DOHH2 (cell line): ENCODE measurements at regions not wholly inside any gene's neighbourhood (a gene's known extent, or its start where the extent isn't known, plus 50 kb on each side); places are given as distances from the start of the nearest gene placed in this dataset.

Experiments used
- EZH2phosphoT487 ChIP-seq: fragments of 200-600 bp; sonication (generic); IDR thresholded peaks from 2 replicates; pipeline ENCODE4 v1.6.1; 2017; ENCODE audit warnings: borderline replicate concordance, mild to moderate bottlenecking, antibody characterized with exemption, low read length, moderate library complexity, mixed read lengths
- TF ChIP-seq, protein P1 (sequence below): fragments of 200-600 bp; sonication (generic); IDR thresholded peaks from one replicate; pipeline ENCODE4 v1.5.1; 2014; ENCODE audit warnings: antibody characterized with exemption, mild to moderate bottlenecking, low read depth, low read length; ENCODE audit not compliant: poor library complexity, severe bottlenecking

DNA sequence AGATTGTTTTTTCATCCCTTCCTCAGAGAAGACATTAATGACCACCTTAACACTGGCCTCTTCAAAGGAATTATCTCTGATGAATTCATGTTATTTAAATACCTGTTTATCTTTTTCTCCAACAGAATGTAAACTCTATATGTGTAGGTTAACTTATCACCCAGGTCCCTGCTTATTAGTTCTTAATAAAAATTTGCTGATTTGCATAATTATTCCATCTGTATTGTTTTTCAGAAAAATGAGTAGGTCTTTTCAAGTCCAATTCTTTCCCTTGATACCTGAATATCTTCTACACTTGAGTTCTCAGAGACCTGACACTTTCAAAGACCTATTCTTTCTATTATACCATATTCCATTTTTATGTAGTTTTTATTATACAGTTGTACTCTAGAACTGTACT lies 886.7 kb upstream of the TMPRSS15 start:
- TF ChIP-seq, protein P1, sequence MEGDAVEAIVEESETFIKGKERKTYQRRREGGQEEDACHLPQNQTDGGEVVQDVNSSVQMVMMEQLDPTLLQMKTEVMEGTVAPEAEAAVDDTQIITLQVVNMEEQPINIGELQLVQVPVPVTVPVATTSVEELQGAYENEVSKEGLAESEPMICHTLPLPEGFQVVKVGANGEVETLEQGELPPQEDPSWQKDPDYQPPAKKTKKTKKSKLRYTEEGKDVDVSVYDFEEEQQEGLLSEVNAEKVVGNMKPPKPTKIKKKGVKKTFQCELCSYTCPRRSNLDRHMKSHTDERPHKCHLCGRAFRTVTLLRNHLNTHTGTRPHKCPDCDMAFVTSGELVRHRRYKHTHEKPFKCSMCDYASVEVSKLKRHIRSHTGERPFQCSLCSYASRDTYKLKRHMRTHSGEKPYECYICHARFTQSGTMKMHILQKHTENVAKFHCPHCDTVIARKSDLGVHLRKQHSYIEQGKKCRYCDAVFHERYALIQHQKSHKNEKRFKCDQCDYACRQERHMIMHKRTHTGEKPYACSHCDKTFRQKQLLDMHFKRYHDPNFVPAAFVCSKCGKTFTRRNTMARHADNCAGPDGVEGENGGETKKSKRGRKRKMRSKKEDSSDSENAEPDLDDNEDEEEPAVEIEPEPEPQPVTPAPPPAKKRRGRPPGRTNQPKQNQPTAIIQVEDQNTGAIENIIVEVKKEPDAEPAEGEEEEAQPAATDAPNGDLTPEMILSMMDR, result no peak
- TF ChIP-seq EZH2phosphoT487, result no peak
